Thymus (tissue), 11 donors: ENCODE measurements at regions not wholly inside any gene's neighbourhood (a gene's known extent, or its start where the extent isn't known, plus 50 kb on each side); places are given as distances from the start of the nearest gene placed in this dataset.

Experiments used
- DNase-seq, 9 donors: peaks; one replicate each; pipeline ENCODE4 v3.0.0-alpha.2; 2013; ENCODE audit warnings: low spot score in 9 of 9, low read depth in 6 of 9, missing footprints in 1 of 9
- H3K27ac ChIP-seq, 2 donors: one replicate each; pipeline ENCODE4 v1.5.1; 2013; ENCODE audit warnings: control low read depth in 1 of 2, low read depth in 1 of 2, low read length in 1 of 2, mild to moderate bottlenecking in 1 of 2, moderate library complexity in 1 of 2
- H3K27me3 ChIP-seq, 2 donors: one replicate each; pipeline ENCODE4 v1.5.1; 2013; ENCODE audit warnings: low read length in 1 of 2; ENCODE audit not compliant: control insufficient read depth in 2 of 2, insufficient read depth in 1 of 2
- H3K36me3 ChIP-seq, 2 donors: one replicate each; pipeline ENCODE4 v1.5.1; 2013; ENCODE audit warnings: low read length in 1 of 2, mild to moderate bottlenecking in 1 of 2, moderate library complexity in 1 of 2; ENCODE audit not compliant: control insufficient read depth in 2 of 2, insufficient read depth in 2 of 2
- H3K4me1 ChIP-seq, 2 donors: one replicate each; pipeline ENCODE4 v1.5.1; 2013; ENCODE audit warnings: low read length in 2 of 2; ENCODE audit not compliant: control insufficient read depth in 2 of 2, insufficient read depth in 2 of 2
- H3K4me3 ChIP-seq, 2 donors: one replicate each; pipeline ENCODE4 v1.5.1; 2013; ENCODE audit warnings: low read length in 2 of 2, control low read depth in 1 of 2, mild to moderate bottlenecking in 1 of 2
- H3K9me3 ChIP-seq, 2 donors: one replicate each; pipeline ENCODE4 v1.5.1; 2013; ENCODE audit warnings: low read length in 1 of 2, mild to moderate bottlenecking in 1 of 2; ENCODE audit not compliant: control insufficient read depth in 2 of 2, insufficient read depth in 1 of 2
- whole genome bisulfite sequencing: extraction: QIAGEN DNeasy Blood & Tissue Kit; methylation state at CpG from one replicate; pipeline ENCODE4 v1.1.7; 2013; 5-methylcytosine and 5-hydroxymethylcytosine counted together
- donor health status: healthy.

- Histone ChIP-seq H3K27me3 (peaks cover 0 to 16% of the 10 kb centered on the region in 2 donors), H3K36me3 (no peaks in the 10 kb centered on the region), H3K4me3 (no peak overlapping the region), H3K9me3 (no peaks in the 10 kb centered on the region), H3K4me1 (peaks cover 0 to 7% of the 10 kb centered on the region in 2 donors), H3K27ac (no peak overlapping the region)
- 96% methylated on average over 10 of the region's 10 CpGs for WGBS
- DNase-seq: no peak
Measured at GRCh38 chr20:50266293-50267040, 75.8 kb downstream of the CEBPB start.

DNA sequence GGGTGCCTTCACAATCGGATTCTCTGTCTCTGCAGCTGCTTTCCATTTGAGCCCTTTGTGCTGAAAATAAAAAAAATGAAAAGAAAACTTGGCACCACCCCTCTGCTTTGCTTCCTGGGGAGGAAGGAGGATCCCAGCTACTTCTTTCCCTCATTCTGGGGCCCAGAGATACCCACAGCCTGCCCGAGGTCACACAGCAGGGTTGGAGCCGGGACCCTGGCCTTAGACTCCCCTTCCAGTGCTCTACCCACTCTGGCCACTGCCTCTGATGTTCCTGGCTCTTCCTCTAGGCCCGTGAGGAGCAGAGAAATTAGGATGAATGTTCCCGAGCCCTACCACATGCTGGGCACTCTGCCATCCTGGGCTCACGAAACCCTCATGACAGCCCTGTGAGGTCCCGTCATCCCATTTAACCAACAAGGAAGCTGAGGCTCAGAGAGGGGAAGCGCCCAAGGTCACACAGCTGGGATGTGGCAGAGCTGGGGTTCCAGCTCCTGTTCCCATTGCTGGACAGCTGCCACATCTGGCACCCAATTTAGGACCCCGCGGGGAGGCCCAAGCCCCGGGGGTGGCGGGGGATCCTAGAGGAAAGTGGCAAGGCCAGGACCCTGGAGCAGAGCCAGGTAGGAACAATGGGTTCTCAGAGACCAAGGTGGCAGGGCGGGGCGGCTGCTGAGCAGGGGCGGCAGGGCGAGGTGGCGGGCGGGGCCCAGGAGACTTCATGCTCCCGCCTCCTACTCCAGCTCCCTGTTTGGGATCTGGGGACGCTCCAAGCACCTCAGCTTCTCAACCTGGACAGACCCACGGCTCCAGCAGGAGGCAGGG is 76.6 kb downstream of the CEBPB start:
- peaks cover 0 to 11% of the 10 kb centered on the region in 2 donors for H3K4me1 ChIP-seq
- no peak overlapping the region for H3K4me3 ChIP-seq
- WGBS: 90% methylated on average over 21 of the region's 21 CpGs
- H3K27me3 ChIP-seq: peaks cover 0 to 22% of the 10 kb centered on the region in 2 donors
- H3K9me3 ChIP-seq: no peaks in the 10 kb centered on the region
- H3K27ac ChIP-seq: no peak overlapping the region
- DNase-seq: no peak
- no peaks in the 10 kb centered on the region for H3K36me3 ChIP-seq

DNA sequence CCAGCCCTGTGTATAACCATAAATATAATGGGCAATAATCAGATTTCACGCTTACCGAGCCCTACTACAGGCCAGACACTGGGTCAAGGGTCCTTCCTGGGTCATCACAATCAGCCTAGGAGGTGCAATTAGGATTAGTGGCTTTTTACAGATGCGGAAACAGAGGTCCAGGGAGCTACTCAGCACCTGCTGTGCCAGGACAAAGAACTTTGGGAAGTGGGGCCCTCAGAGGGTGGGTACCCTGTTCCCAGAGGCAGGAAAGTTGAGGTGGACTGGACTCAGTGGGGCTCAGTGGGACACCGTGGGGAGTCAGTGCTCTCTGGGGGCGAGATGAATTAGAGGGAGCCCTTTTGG is 77.2 kb downstream of the CEBPB start:
- Histone ChIP-seq H3K4me1 (peaks cover 0 to 11% of the 10 kb centered on the region in 2 donors), H3K9me3 (no peaks in the 10 kb centered on the region), H3K27ac (no peak overlapping the region), H3K27me3 (peaks cover 0 to 22% of the 10 kb centered on the region in 2 donors), H3K4me3 (no peak overlapping the region), H3K36me3 (no peaks in the 10 kb centered on the region)
- 95% methylated on average over 5 of the region's 5 CpGs for WGBS
- DNase-seq: no peak

GRCh38 chr20:50269091-50270033 is 78.7 kb downstream of the CEBPB start:
- no peak for DNase-seq
- Histone ChIP-seq H3K27ac (no peak overlapping the region), H3K4me1 (peaks cover 0 to 11% of the 10 kb centered on the region in 2 donors), H3K36me3 (no peaks in the 10 kb centered on the region), H3K4me3 (no peak overlapping the region), H3K27me3 (peaks cover 0 to 22% of the 10 kb centered on the region in 2 donors), H3K9me3 (no peaks in the 10 kb centered on the region)
- 96% methylated on average over 20 of the region's 20 CpGs for WGBS

GRCh38 chr20:50270034-50270395 is 79.4 kb downstream of the CEBPB start:
- WGBS: 97% methylated on average over 8 of the region's 8 CpGs
- Histone ChIP-seq H3K36me3 (no peaks in the 10 kb centered on the region), H3K9me3 (no peaks in the 10 kb centered on the region), H3K27ac (no peak overlapping the region), H3K27me3 (peaks cover 0 to 24% of the 10 kb centered on the region in 2 donors), H3K4me1 (peaks cover 0 to 11% of the 10 kb centered on the region in 2 donors), H3K4me3 (no peak overlapping the region)
- DNase-seq: no peak

GRCh38 chr20:50270569-50270968 is 79.9 kb downstream of the CEBPB start:
- WGBS: 8% methylated on average over 19 of the region's 19 CpGs

GRCh38 chr20:50271176-50271575 is 80.5 kb downstream of the CEBPB start:
- Histone ChIP-seq H3K27ac (no peak overlapping the region), H3K9me3 (no peaks in the 10 kb centered on the region), H3K4me1 (peaks cover 0 to 14% of the 10 kb centered on the region in 2 donors), H3K27me3 (peaks cover 0 to 26% of the 10 kb centered on the region in 2 donors), H3K4me3 (no peak overlapping the region), H3K36me3 (no peaks in the 10 kb centered on the region)
- WGBS: 56% methylated on average over 7 of the region's 7 CpGs
- no peak for DNase-seq

More at GRCh38 chr20:50270569-50270968, 79.9 kb downstream of the CEBPB start:
- Histone ChIP-seq H3K4me3 (no peak overlapping the region), H3K27ac (no peak overlapping the region), H3K36me3 (no peaks in the 10 kb centered on the region), H3K4me1 (peaks cover 0 to 12% of the 10 kb centered on the region in 2 donors), H3K9me3 (no peaks in the 10 kb centered on the region), H3K27me3 (peaks cover 0 to 24% of the 10 kb centered on the region in 2 donors)
- peak in 1 of 9 donors; percentile 4 for DNase-seq

GRCh38 chr20:50271612-50272011 is 81.0 kb downstream of the CEBPB start:
- H3K27ac ChIP-seq: no peak overlapping the region
- WGBS: 85% methylated on average over 7 of the region's 7 CpGs
- DNase-seq: no peak
- no peaks in the 10 kb centered on the region for H3K36me3 ChIP-seq
- H3K9me3 ChIP-seq: no peaks in the 10 kb centered on the region
- H3K4me3 ChIP-seq: no peak overlapping the region
- peaks cover 0 to 14% of the 10 kb centered on the region in 2 donors for H3K4me1 ChIP-seq
- H3K27me3 ChIP-seq: peaks cover 0 to 26% of the 10 kb centered on the region in 2 donors
